Activated T-helper 17 cell treated with anti-CD3 and anti-CD28 coated beads, Interleukin-2, amount 50 U/mL, for 72 hours (primary cell): ENCODE measurements at regions not wholly inside any gene's neighbourhood (a gene's known extent, or its start where the extent isn't known, plus 50 kb on each side); places are given as distances from the start of the nearest gene placed in this dataset.

ENCODE experiments used
- ATAC-seq: fragments of 150-1000 bp; cut with Tn5 transposase; replicated peaks from 2 replicates; pipeline ENCODE4 v1.10.0; 2021; ENCODE audit warnings: mild to moderate bottlenecking, moderate library complexity
- H3K27ac Mint-ChIP-seq: one replicate; pipeline ENCODE4 v1.8.0; 2022; ENCODE audit warnings: mixed read lengths
- H3K27me3 Mint-ChIP-seq: one replicate; pipeline ENCODE4 v1.8.0; 2022; ENCODE audit warnings: mixed read lengths
- H3K36me3 Mint-ChIP-seq: one replicate; pipeline ENCODE4 v1.8.0; 2022; ENCODE audit warnings: low read depth, mild to moderate bottlenecking, mixed read lengths
- H3K4me1 Mint-ChIP-seq: one replicate; pipeline ENCODE4 v1.8.0; 2022; ENCODE audit warnings: mixed read lengths
- H3K4me3 Mint-ChIP-seq: one replicate; pipeline ENCODE4 v1.8.0; 2022; ENCODE audit warnings: mild to moderate bottlenecking, mixed read lengths
- H3K9me3 Mint-ChIP-seq: one replicate; pipeline ENCODE4 v1.8.0; 2022; ENCODE audit warnings: mixed read lengths

DNA sequence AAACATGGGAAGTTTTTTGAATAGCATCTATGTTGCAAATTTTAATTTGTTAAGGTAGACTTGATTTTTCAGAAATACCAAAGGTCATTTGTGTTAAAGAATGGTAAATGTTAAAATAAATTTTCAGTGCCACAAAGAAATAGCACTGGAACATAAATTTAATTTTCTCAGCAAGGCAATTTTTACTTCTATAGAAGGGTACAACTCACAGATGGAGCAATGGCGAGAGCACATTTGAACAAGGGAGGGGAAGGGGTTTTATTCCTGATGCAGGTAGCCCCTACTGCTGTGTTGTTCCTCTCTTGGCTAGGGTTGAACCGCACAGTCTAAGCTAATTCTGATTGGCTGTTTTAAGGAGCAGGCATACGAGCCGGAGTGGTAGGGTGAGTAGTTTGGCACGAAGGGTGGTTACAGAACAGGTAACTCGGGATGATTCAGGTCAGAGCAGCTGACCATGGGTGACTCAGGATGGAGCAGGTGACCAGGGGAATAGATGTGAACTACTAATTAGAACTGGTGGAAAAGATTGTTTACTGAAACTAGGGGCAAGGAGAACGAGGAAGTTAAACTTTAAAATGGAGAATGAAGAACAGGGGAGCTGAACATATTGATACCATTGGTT, 50.1 kb upstream of the PSME4 start:
- Mint-ChIP-seq H3K4me3 (no peak overlapping the region), H3K9me3 (peaks cover 5% of the 10 kb centered on the region), H3K36me3 (no peaks in the 10 kb centered on the region), H3K4me1 (no peaks in the 10 kb centered on the region), H3K27ac (no peak overlapping the region), H3K27me3 (no peaks in the 10 kb centered on the region)
- no peak for ATAC-seq
